ENCODE measurements at regions not wholly inside any gene's neighbourhood (a gene's known extent, or its start where the extent isn't known, plus 50 kb on each side); places are given as distances from the start of the nearest gene placed in this dataset.
"Not testable (repeated sequence)": the region's sequence is repeated elsewhere in the genome, so short reads cannot be mapped to it uniquely, and the experiment has no call there.

- no peak overlapping the region for H3K27ac ChIP-seq
- TF ChIP-seq CTCF (IDR thresholded peaks at IDR 0.05) = no peak
- no peak for TF ChIP-seq ZFX (IDR thresholded peaks at IDR 0.05; ENCODE audit: borderline replicate concordance)
Observed at GRCh38 chr21:15442743-15443469, 286.9 kb upstream of the USP25 start.

DNA sequence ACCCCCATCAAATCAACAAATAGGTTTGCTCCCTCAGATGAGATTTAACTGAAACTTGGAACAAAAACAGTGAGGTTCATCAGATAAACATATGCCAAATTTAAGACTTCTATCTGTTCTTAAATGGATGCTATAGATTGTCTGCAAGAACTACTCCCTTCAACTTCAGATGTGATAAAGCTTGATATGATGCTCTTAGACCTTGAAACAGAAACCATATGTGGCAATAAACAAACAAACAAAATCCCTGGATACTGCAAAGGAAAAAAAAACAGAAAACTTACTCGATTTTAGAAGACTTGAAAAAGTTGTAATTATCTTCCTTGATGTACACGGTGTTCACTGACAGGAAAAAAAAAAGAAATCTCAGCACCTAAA is 286.1 kb upstream of the USP25 start:
- H3K27ac ChIP-seq = no peak overlapping the region
- TF ChIP-seq CTCF (IDR thresholded peaks at IDR 0.05) (no peak), ZFX (IDR thresholded peaks at IDR 0.05; ENCODE audit: borderline replicate concordance) (no peak)

DNA sequence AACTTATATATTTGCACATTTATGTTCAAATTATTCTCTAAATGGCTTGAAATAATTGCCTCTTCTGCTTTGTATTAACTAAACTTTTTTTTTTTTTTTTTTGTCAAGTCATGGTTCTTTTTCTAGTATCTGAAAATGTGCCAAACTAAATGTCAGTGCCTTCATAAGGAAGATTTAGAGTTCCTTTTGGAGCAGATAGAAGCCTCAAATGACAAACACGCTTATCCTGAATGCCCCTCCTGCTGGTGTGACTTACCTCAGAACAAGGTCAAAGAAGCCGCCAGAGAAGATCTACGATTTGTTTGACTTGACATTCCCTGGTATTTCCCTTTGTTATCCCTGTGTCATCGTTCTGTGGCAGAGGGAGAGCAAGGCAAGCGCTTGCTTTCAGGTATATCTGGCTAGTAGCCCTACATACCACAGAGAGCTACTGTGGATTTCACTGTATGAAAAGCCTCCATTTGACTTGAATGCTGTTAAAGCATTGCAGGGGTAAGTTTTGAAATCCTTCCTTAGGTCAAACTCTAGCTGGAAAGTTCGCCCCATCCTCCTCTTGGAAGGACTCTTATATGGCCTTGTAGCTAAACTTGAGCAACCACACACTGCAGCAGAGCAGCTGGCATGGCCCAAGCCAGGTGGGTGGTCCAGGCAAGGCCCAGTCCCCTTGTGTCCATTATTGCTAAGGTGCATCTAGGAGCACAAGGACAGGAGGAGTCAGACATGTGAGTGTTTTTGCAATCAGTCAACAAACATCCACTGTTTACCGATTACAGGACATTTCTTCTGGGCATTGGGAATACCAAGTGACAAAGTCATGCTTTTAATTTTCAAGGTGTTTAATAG is 285.4 kb upstream of the USP25 start:
- no peak overlapping the region for H3K27ac ChIP-seq
- TF ChIP-seq ZFX (IDR thresholded peaks at IDR 0.05; ENCODE audit: borderline replicate concordance) (no peak), CTCF (IDR thresholded peaks at IDR 0.05) (no peak)

DNA sequence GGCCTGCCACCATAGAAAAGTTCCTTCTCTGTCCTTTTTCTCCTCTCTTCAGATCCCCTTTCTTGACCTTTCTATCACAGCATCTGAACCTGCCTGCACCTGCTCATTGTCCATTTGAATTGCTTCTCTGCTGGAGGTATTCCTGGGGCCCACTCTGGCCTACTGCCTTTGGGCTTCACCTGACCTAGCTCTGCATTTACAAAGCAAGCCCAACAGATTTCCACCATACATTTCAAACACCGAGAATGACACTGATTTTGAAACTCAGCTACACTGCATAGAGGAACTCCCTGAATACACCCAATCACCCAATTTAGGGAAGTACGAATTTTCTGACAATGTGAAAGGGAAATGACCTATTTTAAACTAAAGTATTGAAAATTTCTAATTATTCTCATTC is 284.5 kb upstream of the USP25 start:
- H3K27ac ChIP-seq = no peak overlapping the region
- TF ChIP-seq CTCF (IDR thresholded peaks at IDR 0.05) = no peak

GRCh38 chr21:15446223-15446622 is 283.6 kb upstream of the USP25 start:
- no peak overlapping the region for H3K27ac ChIP-seq

GRCh38 chr21:15449556-15449955 is 280.2 kb upstream of the USP25 start:
- TF ChIP-seq ZFX (IDR thresholded peaks at IDR 0.05; ENCODE audit: borderline replicate concordance) (no peak), CTCF (IDR thresholded peaks at IDR 0.05) (no peak)
- no peak overlapping the region for H3K27ac ChIP-seq

More at GRCh38 chr21:15446223-15446622, 283.6 kb upstream of the USP25 start:
- TF ChIP-seq ZFX (IDR thresholded peaks at IDR 0.05; ENCODE audit: borderline replicate concordance) (no peak), CTCF (IDR thresholded peaks at IDR 0.05) (no peak)

DNA sequence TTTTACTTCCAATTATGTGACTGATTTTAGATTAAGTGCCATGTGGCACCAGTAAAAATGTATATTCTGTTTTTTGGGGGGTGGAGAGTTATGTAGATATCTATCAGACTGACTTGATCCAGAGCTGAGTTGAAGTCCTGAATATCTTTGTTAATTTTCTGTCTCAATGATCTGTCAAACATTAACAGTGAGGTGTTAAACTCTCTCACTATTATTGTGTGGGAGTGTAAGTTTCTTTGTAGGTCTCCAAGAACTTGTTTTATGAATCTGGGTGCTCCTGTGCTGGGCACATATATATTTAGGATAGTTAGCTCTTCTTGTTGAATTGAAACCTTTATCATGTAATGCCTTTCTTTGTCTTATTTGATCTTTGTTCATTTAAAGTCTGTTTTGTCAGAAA is 276.5 kb upstream of the USP25 start:
- TF ChIP-seq CTCF (IDR thresholded peaks at IDR 0.05) = no peak
- TF ChIP-seq ZFX (IDR thresholded peaks at IDR 0.05; ENCODE audit: borderline replicate concordance) = no peak
- no peak overlapping the region for H3K27ac ChIP-seq

DNA sequence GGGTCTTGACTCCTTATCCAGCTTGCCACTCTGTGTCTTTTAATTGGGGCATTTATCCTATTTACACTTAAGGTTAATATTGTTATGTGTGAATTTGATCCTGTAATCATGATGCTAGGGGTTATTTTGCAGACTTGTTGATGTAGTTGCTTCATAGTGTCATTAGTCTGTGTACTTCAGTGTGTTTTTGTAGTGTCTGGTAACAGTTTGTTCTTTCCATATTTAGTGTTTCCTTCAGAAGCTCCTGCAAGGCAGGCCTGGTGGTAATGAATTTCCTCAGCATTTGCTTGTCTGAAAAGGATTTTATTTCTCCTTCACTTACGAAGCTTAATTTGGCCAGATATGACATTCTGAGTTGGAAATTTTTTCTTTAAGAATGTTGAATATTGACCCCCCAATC is 276.0 kb upstream of the USP25 start:
- H3K27ac ChIP-seq = not testable (repeated sequence)

DNA sequence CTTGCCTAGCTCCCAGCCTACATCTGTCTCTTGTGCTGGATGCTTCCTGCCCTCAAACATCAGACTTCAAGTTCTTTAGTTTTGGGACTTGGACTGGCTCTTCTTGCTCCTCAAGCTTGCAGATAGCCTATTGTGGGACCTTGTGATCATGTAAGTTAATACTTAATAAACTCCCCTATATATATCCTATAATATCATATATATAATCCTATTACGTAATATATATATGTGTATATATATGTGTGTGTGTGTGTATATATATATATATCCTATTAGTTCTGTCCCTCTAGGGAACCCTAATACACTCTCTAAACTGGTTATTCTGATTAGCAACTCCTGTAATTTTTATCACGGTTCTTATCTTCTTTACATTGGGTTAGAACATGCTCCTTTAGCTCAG is 274.9 kb upstream of the USP25 start:
- not testable (repeated sequence) for H3K27ac ChIP-seq
